ENCODE measurements at regions not wholly inside any gene's neighbourhood (a gene's known extent, or its start where the extent isn't known, plus 50 kb on each side); places are given as distances from the start of the nearest gene placed in this dataset.

DNA sequence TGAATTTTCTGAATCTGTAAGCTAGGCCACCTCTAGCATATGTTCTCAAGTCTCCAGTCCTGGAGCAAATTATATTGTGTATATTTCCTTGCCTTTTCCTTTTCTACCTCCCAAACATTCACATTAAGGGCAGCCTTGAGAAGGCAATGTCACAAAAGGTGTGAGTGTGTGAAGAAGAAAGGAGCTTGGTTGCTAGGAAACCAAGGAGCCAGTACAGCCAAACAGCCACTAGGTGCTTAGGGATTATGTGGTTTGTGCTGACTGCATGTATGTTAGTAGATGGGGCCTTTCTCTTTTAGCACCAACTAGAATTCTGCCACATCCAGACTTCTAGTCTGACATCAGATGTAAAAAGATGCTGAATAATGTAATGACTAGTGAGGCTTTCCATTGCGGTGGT is 118.8 kb upstream of the DAZL start:
- Histone ChIP-seq H3K27ac (ENCODE audit: low read depth) (no peak overlapping the region), H3K36me3 (ENCODE audit: insufficient read depth) (peaks cover 14% of the 10 kb centered on the region), H3K9me2 (ENCODE audit: insufficient read depth) (peaks cover 6% of the 10 kb centered on the region; the same call in 1 of the 2 replicates), H3K27me3 (ENCODE audit: insufficient read depth) (no peaks in the 10 kb centered on the region), H2AFZ (no peak overlapping the region), H3K4me1 (ENCODE audit: insufficient read depth) (peaks cover 9% of the 10 kb centered on the region; the same call in 1 of the 2 replicates), H3K79me2 (replicated peaks; ENCODE audit: insufficient read depth) (no peaks in the 10 kb centered on the region), H3K4me2 (no peak overlapping the region), H4K20me1 (replicated peaks; ENCODE audit: insufficient read depth) (no peaks in the 10 kb centered on the region), H3K4me3 (no peak overlapping the region), H3F3A (replicated peaks; ENCODE audit: low read depth) (no peaks in the 10 kb centered on the region)
- TF ChIP-seq NANOG (IDR thresholded peaks at IDR 0.05; ENCODE audit: borderline replicate concordance) (0 out of 2 replicates have a peak, but pooled peaks have one; percentile 4), POLR2AphosphoS5 (IDR thresholded peaks at IDR 0.05; ENCODE audit: low read depth) (no peak), STAT1 (IDR thresholded peaks at IDR 0.05; ENCODE audit: unreplicated experiment) (no peak), CREB1 (CRISPR knock-in tag; IDR thresholded peaks at IDR 0.05; ENCODE audit: low read depth) (no peak), ZNF331 (CRISPR knock-in tag; IDR thresholded peaks at IDR 0.05; ENCODE audit: low read depth) (no peak), EZH2phosphoT487 (IDR thresholded peaks at IDR 0.05; ENCODE audit: unreplicated experiment) (no peak), ZNF114 (CRISPR knock-in tag; IDR thresholded peaks at IDR 0.05) (no peak), EZH2 (IDR thresholded peaks at IDR 0.05; ENCODE audit: low read depth, unreplicated experiment) (no peak)
- TF ChIP-seq, protein P1, sequence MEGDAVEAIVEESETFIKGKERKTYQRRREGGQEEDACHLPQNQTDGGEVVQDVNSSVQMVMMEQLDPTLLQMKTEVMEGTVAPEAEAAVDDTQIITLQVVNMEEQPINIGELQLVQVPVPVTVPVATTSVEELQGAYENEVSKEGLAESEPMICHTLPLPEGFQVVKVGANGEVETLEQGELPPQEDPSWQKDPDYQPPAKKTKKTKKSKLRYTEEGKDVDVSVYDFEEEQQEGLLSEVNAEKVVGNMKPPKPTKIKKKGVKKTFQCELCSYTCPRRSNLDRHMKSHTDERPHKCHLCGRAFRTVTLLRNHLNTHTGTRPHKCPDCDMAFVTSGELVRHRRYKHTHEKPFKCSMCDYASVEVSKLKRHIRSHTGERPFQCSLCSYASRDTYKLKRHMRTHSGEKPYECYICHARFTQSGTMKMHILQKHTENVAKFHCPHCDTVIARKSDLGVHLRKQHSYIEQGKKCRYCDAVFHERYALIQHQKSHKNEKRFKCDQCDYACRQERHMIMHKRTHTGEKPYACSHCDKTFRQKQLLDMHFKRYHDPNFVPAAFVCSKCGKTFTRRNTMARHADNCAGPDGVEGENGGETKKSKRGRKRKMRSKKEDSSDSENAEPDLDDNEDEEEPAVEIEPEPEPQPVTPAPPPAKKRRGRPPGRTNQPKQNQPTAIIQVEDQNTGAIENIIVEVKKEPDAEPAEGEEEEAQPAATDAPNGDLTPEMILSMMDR (conservative IDR thresholded peaks at IDR 0.05; ENCODE audit: low read depth in 2 of 2): peak; percentile 41 to 52
- TF ChIP-seq, protein P2, sequence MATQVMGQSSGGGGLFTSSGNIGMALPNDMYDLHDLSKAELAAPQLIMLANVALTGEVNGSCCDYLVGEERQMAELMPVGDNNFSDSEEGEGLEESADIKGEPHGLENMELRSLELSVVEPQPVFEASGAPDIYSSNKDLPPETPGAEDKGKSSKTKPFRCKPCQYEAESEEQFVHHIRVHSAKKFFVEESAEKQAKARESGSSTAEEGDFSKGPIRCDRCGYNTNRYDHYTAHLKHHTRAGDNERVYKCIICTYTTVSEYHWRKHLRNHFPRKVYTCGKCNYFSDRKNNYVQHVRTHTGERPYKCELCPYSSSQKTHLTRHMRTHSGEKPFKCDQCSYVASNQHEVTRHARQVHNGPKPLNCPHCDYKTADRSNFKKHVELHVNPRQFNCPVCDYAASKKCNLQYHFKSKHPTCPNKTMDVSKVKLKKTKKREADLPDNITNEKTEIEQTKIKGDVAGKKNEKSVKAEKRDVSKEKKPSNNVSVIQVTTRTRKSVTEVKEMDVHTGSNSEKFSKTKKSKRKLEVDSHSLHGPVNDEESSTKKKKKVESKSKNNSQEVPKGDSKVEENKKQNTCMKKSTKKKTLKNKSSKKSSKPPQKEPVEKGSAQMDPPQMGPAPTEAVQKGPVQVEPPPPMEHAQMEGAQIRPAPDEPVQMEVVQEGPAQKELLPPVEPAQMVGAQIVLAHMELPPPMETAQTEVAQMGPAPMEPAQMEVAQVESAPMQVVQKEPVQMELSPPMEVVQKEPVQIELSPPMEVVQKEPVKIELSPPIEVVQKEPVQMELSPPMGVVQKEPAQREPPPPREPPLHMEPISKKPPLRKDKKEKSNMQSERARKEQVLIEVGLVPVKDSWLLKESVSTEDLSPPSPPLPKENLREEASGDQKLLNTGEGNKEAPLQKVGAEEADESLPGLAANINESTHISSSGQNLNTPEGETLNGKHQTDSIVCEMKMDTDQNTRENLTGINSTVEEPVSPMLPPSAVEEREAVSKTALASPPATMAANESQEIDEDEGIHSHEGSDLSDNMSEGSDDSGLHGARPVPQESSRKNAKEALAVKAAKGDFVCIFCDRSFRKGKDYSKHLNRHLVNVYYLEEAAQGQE (IDR thresholded peaks at IDR 0.05; ENCODE audit: unreplicated experiment): no peak
- TF ChIP-seq, protein P3, sequence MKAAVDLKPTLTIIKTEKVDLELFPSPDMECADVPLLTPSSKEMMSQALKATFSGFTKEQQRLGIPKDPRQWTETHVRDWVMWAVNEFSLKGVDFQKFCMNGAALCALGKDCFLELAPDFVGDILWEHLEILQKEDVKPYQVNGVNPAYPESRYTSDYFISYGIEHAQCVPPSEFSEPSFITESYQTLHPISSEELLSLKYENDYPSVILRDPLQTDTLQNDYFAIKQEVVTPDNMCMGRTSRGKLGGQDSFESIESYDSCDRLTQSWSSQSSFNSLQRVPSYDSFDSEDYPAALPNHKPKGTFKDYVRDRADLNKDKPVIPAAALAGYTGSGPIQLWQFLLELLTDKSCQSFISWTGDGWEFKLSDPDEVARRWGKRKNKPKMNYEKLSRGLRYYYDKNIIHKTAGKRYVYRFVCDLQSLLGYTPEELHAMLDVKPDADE (IDR thresholded peaks at IDR 0.05): no peak
- Mint-ChIP-seq H3K4me3 (no peak overlapping the region), H3K36me3 (ENCODE audit: low read depth) (peaks cover 17% of the 10 kb centered on the region), H3K27ac (no peak overlapping the region), H3K27me3 (ENCODE audit: insufficient read depth, low read depth, poor library complexity) (no peaks in the 10 kb centered on the region), H3K9me3 (peaks cover 20% of the 10 kb centered on the region), H3K4me1 (peaks cover 11% of the 10 kb centered on the region; the same call in 2 of the 3 replicates)
- DNase-seq (ENCODE audit: low spot score): peak; percentile 85
- peak; percentile 99 for ATAC-seq

Measured in GM23338 (cell line).